DMS114 treated with DMSO at 0.1 percent for 48 hours (cell line): ENCODE measurements at regions not wholly inside any gene's neighbourhood (a gene's known extent, or its start where the extent isn't known, plus 50 kb on each side); places are given as distances from the start of the nearest gene placed in this dataset.
"Not testable (repeated sequence)": the region's sequence is repeated elsewhere in the genome, so short reads cannot be mapped to it uniquely, and the experiment has no call there.

ENCODE experiments used
- DNase-seq: peaks from one replicate; lab custom pipeline; 2025; ENCODE audit not compliant: unreplicated experiment; lab: John Stamatoyannopoulos, UW

DNA sequence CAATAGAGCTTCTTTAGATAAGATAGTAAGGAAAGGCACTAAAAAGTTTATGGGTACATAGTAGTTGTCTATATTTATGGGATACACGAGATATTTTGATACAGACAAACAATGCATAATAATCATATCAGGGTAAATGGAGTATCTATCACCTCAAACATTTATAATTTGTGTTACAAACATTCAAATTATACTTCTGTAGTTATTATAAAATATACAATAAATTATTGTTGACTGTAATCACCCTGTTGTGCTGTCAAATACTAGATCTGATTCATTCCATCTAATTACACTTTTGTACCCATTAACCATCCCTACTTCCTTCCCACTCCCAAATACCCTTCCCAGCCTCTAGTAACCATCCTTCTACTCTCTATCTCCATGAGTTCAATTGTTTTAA lies 179.7 kb downstream of the FOXG1 start:
- DNase-seq: no peak

DNA sequence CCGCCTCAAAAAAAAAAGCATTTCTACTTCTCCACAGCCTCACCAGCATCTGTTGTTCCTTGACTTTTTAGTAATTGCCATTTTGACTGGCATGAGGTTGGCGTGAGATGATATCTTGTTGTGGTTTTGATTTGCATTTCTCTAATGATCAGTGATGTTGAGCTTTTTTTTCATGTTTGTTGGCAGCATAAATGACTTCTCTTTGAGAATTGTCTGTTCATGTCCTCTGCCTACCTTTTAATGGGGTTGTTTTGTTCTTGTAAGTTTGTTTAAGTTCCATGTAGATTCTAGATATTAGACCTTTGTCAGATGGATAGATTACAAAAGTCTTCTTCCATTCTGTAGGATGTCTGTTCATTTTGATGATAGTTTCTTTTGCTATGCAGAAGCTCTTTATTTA lies 182.9 kb downstream of the FOXG1 start:
- DNase-seq: no peak

DNA sequence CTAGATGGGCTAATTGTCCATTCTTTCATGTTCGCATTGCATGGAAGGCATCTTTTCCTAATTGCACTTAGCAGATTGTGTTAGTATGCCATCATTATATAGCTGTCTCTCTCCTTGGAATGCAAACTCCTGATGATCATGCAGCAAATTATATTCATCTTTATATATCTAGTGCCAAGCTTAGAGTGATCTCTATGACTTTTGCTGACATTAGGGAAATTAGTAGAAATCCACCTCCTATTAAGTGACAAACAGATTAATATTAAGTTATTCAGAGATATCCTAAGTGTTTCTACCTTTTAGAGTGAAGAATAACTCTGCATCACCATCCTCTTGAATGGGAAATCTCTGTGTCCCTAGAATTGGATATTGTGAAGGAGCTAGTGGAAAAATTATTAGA lies 185.6 kb downstream of the FOXG1 start:
- DNase-seq: no peak

DNA sequence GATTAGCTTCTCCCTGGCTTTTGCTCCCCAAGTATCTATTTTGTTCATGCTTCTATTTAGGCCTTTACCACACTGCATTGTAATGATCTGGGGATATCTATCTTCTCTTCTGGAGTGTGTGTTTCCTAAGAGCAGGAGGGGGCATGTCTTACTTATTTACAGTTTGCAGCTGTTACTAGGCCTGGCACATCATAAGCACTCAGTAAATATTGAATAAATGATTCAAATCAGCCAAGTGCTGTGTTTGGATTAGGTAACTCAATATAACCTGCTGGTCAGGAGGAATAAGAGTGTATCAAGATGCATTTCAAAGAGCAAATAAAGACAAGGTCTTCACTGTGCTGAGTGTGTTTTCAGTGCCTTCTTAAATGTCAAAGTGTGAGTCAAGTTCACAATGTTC lies 186.1 kb downstream of the FOXG1 start:
- no peak for DNase-seq

DNA sequence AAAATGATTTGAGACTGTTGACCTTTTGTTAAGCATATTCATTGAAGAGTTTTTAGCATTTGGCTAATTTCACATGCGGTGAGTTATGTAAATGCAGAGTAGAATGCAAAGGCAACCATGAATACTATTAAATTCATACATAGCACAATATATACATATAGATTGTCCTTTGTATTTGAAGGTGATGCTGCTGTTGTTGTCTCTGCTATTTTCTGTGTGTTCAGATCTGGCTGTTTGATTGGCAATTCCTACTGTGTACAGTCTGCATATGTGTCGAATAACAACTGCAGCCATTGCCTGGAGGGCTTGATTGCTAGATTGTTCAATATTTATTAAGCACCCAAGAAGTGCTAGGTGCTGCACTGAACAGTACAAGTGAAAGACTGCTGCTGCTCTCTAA lies 187.4 kb downstream of the FOXG1 start:
- no peak for DNase-seq

DNA sequence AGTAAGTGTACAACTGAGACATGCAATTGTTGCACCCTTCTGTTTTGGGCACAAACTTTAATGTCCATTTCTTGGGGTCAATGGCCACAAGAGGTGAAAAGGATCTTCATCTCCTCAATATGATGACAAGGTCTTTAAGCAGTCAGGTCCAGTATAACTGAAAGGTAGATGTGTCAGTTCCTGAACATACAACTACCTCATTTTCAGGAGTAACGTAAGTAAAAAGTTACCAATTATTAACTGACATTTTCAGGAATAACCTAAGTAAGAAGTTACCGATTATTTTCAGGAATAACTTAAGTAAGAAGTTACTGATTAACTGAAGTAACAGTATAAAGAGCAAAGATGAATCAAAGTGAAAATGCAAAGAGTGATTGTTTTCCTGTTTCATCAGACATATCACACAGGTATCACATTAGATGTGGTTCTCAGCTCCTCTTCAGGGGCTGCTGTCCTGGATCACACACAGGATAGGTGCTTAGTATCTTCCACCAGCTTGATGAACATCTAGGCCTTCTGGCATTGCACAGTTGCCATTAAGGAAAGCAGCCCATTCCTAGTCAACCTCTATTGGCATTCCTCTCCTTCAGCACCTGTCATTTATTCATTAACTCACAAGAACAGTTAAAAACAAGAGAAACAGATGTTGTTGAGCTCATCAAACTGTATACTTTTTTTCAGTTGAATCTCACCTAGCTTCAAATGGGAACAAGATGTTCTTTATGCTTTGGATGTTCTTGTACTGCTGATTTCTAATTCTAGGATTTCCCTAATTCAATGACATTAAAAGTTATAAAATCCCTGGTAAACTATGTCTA lies 200.0 kb downstream of the FOXG1 start:
- no peak for DNase-seq

DNA sequence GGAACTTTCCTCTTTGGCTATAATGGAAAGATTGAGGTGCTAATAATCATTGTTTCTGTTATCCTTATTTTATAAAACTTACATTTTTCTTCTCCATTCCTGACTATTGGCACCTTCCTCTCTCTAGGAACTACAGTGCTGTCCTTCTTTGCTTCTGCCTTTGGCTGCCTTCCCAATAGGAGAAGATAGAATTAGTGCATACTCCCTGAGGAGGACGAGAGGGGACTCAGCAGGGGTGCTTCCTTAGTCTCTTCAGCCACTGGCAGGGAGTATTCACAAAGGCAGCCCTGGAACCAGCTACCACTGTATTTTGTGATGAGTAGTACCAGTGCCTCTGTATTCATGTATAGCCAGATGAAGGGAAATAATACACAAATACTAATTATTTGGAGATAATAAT lies 208.5 kb downstream of the FOXG1 start:
- no peak for DNase-seq

DNA sequence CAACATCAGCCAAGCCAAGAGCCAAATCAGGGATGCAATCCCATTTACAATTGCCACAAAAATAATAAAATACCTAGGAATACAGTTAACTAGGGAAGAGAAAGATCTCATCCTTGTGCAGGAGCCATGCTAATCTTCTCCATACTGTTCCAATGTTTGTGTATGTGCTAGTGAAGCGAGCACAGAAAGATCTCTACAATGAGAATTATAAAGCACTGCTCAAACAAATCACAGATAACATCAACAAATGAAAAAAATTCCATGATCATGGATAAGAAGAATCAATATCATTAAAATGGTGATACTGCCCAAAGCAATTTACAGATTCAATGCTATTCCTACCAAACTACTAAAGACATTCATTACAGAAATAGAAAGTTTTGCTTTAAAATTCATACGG lies 215.6 kb downstream of the FOXG1 start:
- DNase-seq: no peak

DNA sequence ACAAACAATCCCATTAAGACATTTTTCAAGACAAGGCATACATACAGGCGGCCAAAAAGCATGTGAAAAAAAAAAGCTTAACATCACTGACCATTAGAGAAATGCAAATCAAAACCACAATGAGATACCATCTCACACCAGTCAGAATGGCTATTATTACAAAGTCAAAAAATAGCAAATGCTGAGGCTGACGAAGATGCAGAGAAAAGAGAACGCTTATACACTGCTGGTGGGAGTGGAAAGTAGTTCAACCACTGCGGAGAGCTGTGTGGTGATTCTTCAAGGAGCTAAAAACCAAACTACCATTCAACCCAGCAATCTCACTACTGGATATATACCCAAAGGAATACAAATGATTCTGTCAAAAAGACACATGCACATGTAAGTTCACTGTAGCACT lies 216.7 kb downstream of the FOXG1 start:
- no peak for DNase-seq

DNA sequence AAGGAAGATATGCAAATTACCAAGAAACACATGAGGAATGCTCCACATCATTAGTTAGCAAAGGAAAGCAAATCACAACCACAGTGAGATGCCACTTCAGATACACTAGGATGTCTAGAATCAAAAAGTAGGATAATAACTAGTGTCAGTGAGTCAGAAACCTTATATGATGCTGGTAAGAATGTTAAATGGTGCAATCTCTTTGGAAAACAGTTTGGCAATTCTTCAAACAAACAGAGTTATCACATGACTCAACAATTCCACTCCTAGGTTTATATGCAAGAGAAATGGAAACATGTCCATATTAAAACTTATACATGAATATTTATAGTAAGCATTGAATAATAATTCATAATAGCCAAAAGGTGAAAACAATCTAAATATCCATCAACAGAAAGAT lies 220.9 kb downstream of the FOXG1 start:
- no peak for DNase-seq

DNA sequence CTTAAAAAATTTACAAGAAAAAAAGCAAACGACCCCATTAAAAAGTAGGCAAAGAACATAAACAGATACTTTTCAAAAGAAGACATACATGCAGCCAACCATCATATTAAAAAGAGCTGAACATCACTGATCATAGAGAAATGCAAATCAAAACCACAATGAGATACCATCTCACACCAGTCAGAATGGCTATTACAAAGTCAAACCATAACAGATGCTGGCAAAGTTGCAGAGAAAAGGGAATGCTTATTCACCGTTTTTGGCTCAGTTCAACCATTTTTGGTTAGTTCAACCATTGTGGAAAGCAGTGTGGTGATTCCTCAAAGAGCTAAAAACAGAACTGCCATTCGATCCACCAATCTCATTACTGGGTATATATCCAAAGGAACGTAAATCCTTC lies 230.6 kb downstream of the FOXG1 start:
- DNase-seq: not testable (repeated sequence)

DNA sequence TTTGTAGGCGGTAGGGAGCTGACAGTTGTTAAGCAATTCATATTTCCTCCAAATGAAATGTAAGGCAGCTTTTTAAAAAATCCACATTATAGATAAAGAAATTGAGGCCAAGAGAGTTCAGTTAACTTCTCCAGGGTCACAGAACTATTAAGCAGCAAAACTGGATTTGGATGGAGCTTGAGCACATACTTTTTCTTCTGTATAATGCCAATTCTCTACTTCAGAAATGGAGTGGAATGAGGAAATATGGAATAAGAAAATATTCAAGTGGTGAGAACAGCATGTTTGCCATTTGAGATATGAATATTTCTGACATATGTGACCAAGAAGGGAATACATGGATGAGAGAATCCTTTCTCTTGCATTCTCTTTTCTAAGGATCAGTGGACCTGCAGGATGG lies 233.1 kb downstream of the FOXG1 start:
- no peak for DNase-seq

DNA sequence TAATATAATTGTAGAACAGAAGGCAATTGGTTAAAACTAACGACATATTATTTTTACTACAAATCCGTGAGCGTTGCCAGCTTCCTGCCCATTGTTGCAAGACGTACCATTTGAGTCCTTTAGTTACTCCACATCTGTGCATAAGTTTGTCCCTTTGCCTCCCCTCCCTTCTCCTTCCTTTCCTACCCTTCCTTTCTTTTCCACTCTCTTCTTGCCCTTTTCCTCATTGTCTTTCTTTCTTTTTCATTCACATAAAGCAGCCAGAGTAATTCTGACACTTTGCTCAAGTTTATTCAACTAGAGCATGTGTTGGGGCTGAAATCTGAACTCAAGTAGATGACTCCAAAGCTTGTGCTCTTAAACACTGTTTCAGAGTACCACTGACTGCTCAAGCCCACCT lies 239.1 kb downstream of the FOXG1 start:
- DNase-seq: no peak

DNA sequence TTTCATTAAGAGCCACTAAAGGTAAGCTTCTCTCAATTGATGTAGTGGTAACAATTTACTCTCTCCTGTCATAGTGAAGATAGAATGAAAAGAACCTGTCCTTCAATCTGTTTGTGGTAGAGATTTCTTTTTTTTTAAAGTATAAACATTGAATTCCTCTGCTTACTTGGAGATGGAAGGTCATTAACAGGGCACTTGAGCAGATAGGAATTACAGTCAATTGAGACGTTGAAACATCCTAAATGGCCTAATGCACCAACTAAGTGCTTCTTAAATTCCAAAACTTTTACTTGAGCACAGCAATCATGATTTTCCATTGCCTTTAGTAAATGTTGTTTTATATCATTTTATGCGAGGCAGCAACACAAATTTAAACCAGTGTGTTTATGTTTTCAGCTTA lies 241.4 kb downstream of the FOXG1 start:
- no peak for DNase-seq

DNA sequence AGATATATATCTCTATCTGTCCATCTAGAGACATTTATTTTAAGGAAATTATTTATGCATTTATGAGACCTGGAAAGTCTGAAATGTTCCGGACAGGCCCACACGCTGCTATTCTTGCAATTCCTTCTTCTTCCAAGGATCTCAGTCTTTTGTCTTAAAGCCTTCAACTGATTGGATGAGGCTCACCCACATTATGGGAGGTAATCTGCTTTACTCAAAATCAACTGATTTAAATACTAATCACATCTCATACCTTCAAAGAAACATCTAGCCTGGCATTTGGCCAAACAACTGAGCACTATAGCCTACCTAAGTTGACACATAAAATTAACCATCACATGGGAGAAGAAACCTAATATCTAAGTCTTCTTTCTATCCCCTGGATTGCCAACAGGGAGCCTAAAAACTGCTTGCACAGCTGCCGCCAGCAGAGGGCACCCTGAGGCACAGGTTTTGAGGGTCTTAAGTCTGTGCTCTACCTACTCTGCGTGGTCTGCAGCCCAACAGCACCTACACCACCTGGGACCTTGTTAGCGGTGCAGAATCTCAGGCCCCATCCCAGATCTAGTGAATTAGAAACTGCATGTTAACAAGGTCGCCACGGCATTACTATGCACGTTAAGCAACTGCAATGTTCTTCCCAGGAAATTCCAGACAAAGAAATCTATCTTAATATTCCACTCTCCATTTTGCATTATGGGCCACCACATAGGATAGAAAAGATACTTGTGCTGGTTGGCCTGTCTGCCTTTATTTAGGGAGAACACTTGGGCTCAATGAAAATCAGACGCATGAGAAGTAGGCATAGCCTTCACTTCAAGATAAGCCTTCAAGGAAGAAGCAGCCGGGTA lies 249.7 kb downstream of the FOXG1 start:
- no peak for DNase-seq

DNA sequence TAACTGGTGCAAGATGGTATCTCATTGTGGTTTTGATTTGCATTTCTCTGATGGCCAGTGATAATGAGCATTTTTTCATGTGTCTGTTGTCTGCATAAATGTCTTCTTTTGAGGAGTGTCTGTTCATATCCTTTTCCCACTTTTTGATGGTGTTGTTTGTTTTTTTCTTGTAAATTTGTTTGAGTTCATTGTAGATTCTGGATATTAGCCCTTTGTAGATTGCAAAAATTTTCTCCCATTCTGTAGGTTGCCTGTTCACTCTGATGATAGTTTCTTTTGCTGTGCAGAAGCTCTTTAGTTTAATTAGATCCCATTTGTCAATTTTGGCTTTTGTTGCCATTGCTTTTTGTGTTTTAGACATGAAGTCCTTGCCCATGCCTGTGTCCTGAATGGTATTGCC lies 256.9 kb downstream of the FOXG1 start:
- DNase-seq: not testable (repeated sequence)

DNA sequence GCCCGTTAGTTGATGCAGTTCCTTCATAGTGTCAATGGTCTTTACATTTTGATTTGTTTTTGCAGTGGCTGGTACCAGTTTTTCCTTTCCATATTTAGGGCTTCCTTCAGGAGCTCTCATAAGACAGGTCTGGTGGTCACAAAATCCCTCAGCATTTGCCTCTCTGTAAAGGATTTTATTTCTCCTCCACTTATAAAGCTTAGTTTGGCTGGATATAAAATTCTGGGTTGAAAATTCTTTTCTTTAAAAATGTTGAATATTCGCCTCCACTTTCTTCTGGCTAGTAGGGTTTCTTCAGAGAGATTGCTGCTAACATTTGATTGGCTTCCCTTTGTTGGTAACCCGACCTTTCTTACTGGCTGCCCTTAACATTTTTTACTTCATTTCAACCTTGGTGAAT lies 260.9 kb downstream of the FOXG1 start:
- not testable (repeated sequence) for DNase-seq

DNA sequence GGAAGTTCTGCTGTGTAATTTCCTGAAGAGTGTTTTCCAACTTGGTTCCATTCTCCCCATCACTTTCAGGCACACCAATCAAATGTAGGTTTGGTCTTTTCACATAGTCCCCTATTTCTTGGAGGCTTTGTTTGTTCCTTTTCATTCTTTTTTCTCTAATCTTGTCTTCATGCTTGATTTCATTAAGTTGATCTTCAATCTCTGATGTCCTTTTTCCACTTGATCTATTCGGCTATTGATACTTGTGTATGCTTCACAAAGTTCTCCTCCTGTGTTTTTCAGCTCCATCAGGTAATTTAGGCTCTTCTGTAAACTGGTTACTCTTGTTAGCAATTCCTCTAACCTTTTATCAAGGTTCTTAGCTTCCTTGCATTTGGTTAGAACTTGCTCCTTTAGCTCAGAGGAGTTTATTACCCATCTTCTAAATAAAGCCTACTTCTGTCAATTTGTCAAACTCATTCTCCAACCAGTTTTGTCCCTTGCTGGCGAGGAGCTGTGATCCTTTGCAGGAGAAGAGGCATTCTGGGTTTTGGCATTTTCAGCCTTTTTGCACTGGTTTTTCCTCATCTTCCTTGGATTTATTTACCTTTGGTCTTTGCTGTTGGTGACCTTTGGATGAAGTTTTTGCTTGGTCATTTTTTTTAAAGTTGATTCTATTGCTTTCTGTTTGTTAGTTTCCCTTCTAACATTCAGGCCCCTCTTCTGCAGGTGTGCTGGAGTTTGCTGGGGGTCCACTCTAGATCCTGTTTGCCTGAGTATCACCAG lies 261.5 kb downstream of the FOXG1 start:
- DNase-seq: not testable (repeated sequence)

DNA sequence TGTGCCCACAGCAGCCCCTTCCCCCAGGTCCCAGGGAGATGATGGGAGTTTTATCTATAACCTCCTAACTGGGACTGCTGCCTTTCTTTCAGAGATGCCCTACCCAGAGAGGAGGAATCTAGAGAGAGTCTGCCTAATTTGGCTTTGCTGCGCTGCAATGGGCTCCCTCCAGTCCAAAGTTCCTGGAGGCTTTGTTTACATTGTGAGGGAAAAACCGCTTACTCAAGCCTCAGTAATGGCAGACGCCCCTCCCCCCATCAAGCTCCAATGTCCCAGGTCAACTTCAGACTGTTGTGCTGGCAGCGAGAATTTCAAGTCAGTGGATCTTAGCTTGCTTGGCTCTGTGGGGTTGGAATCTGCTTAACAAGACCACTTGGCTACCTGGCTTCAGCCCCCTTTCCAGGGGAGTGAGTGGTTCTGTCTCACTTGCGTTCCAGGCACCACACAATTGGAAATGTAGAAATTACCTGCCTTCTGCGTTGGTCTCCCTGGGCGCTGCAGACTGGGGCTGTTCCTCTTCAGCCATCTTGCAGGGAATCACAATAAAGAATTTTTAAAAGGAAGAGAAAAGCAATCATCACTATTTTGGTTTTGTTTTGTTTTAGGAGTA lies 262.5 kb downstream of the FOXG1 start:
- no peak for DNase-seq

DNA sequence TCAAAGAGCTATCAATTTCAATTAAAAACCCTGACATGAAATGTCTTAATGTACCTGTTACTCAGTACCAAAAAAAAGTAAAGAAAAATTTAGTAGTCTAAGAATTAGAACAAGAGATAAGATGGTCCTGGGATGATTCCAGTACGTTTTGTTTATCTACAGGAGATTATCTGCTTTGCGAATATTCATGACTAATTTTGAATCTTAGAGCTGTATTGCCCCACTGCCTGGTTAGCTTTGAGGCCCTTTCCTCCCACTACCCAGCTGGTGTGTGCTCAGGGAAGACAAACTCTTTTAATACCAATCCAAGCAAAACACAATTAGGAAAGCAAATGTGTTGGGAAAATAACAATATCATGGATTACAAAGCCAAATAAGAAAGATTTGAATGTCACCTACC lies 263.5 kb downstream of the FOXG1 start:
- DNase-seq: no peak

DNA sequence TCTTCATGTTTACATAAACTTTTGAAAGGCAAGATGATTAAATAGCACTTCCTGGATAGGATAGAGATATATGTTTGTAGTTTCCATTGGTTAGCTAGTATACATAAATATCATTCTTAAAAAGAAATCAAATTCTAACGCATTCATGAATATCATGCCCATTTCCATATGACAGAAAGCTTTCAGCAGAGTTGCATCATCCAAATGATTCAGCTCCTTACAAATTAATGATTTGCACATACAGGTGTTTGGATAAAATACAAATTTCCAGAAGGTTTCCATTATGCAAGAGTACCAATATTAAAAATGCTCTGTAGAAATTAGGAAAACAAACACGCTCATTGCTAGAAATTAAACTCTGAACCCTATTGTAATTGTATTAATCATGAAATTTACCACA lies 264.4 kb downstream of the FOXG1 start:
- no peak for DNase-seq
